NCI-H1092 treated with DMSO at 0.1 percent for 48 hours (cell line): ENCODE measurements at regions not wholly inside any gene's neighbourhood (a gene's known extent, or its start where the extent isn't known, plus 50 kb on each side); places are given as distances from the start of the nearest gene placed in this dataset.

ENCODE experiments used
- DNase-seq: peaks from one replicate; lab custom pipeline; 2025; lab: John Stamatoyannopoulos, UW

GRCh38 chr9:88734527-88734926 is 199.5 kb downstream of the NXNL2 start:
- DNase-seq: no peak

- no peak for DNase-seq
These were observed 201.2 kb downstream of the NXNL2 start for GRCh38 chr9:88736136-88736637.

GRCh38 chr9:88737031-88737430 is 202.1 kb downstream of the NXNL2 start:
- DNase-seq: no peak

GRCh38 chr9:88737876-88738275 is 202.9 kb downstream of the NXNL2 start:
- DNase-seq: no peak

- no peak for DNase-seq
These were observed 203.7 kb downstream of the NXNL2 start for GRCh38 chr9:88738709-88739108.

GRCh38 chr9:88739373-88739772 is 204.4 kb downstream of the NXNL2 start:
- no peak for DNase-seq

GRCh38 chr9:88740844-88741243 is 205.9 kb downstream of the NXNL2 start:
- no peak for DNase-seq

- DNase-seq: no peak
These were observed 206.4 kb downstream of the NXNL2 start for GRCh38 chr9:88741335-88741734.

- no peak for DNase-seq
These were observed 207.5 kb downstream of the NXNL2 start for GRCh38 chr9:88742483-88742882.

- DNase-seq: no peak
These were observed 207.9 kb downstream of the NXNL2 start for GRCh38 chr9:88742905-88743304.

- DNase-seq: no peak
These were observed 210.5 kb downstream of the NXNL2 start for GRCh38 chr9:88745276-88746001.

GRCh38 chr9:88746029-88746742 is 211.2 kb downstream of the NXNL2 start:
- DNase-seq: no peak

- DNase-seq: no peak
These were observed 211.9 kb downstream of the NXNL2 start for GRCh38 chr9:88746743-88747398.

GRCh38 chr9:88747768-88748167 is 212.8 kb downstream of the NXNL2 start:
- no peak for DNase-seq

GRCh38 chr9:88748566-88749261 is 213.7 kb downstream of the NXNL2 start:
- no peak for DNase-seq

- DNase-seq: no peak
These were observed 214.4 kb downstream of the NXNL2 start for GRCh38 chr9:88749420-88749819.

GRCh38 chr9:88750832-88751360 is 215.9 kb downstream of the NXNL2 start:
- no peak for DNase-seq

- no peak for DNase-seq
These were observed 216.8 kb downstream of the NXNL2 start for GRCh38 chr9:88751781-88752180.

GRCh38 chr9:88753691-88754367 is 218.9 kb downstream of the NXNL2 start:
- DNase-seq: no peak

GRCh38 chr9:88754452-88754851 is 219.5 kb downstream of the NXNL2 start:
- DNase-seq: no peak

GRCh38 chr9:88754886-88755285 is 219.9 kb downstream of the NXNL2 start:
- DNase-seq: no peak
